ENCODE measurements at regions not wholly inside any gene's neighbourhood (a gene's known extent, or its start where the extent isn't known, plus 50 kb on each side); places are given as distances from the start of the nearest gene placed in this dataset.

- no peak for DNase-seq (ENCODE audit: extremely low spot score in 2 of 2)
- no peak for TF ChIP-seq POLR2AphosphoS5 (IDR thresholded peaks at IDR 0.05; ENCODE audit: insufficient read depth in 1 of 2, low read depth in 1 of 2)
- TF ChIP-seq POLR2A (IDR thresholded peaks at IDR 0.05) = no peak
- TF ChIP-seq CTCF (IDR thresholded peaks at IDR 0.05) = no peak
- intact Hi-C loops (cut with DNase I) = no loop called here
These were observed 127.8 kb downstream of the MAFB start for GRCh38 chr20:40561187-40561586.

GRCh38 chr20:40558212-40558611 lies 130.8 kb downstream of the MAFB start:
- no peak overlapping the region for H3K27ac ChIP-seq
- no peaks in the 10 kb centered on the region for H3K9me3 ChIP-seq
- H3K4me3 ChIP-seq = no peak overlapping the region
- no peak for DNase-seq (ENCODE audit: extremely low spot score in 2 of 2)
- no peaks in the 10 kb centered on the region for H3K27me3 ChIP-seq
- H3K36me3 ChIP-seq = no peaks in the 10 kb centered on the region
- H3K4me1 ChIP-seq = peaks cover 8% of the 10 kb centered on the region
- intact Hi-C loops (cut with DNase I) = no loop called here
- no peak for TF ChIP-seq CTCF (IDR thresholded peaks at IDR 0.05)
- TF ChIP-seq POLR2A (IDR thresholded peaks at IDR 0.05) = no peak
- no peak for TF ChIP-seq POLR2AphosphoS5 (IDR thresholded peaks at IDR 0.05; ENCODE audit: insufficient read depth in 1 of 2, low read depth in 1 of 2)

More at GRCh38 chr20:40561187-40561586, 127.8 kb downstream of the MAFB start:
- H3K36me3 ChIP-seq = no peaks in the 10 kb centered on the region
- H3K4me1 ChIP-seq = peaks cover 25% of the 10 kb centered on the region
- H3K27me3 ChIP-seq = no peaks in the 10 kb centered on the region
- no peak overlapping the region for H3K4me3 ChIP-seq
- H3K27ac ChIP-seq = no peak overlapping the region
- H3K9me3 ChIP-seq = no peaks in the 10 kb centered on the region

GRCh38 chr20:40551125-40551530 lies 137.9 kb downstream of the MAFB start:
- Histone ChIP-seq H3K27ac (no peak overlapping the region), H3K9me3 (no peaks in the 10 kb centered on the region), H3K27me3 (no peaks in the 10 kb centered on the region), H3K36me3 (no peaks in the 10 kb centered on the region), H3K4me1 (no peaks in the 10 kb centered on the region), H3K4me3 (no peak overlapping the region)
- DNase-seq (ENCODE audit: extremely low spot score in 2 of 2) = no peak
- no peak for TF ChIP-seq CTCF (IDR thresholded peaks at IDR 0.05)
- no peak for TF ChIP-seq POLR2A (IDR thresholded peaks at IDR 0.05)
- TF ChIP-seq POLR2AphosphoS5 (IDR thresholded peaks at IDR 0.05; ENCODE audit: insufficient read depth in 1 of 2, low read depth in 1 of 2) = no peak
- intact Hi-C loops (cut with DNase I) = no loop called here

GRCh38 chr20:40547483-40548091 lies 141.4 kb downstream of the MAFB start:
- DNase-seq (ENCODE audit: extremely low spot score in 2 of 2) = no peak
- Histone ChIP-seq H3K27me3 (no peaks in the 10 kb centered on the region), H3K27ac (no peak overlapping the region), H3K9me3 (no peaks in the 10 kb centered on the region), H3K4me1 (no peaks in the 10 kb centered on the region), H3K36me3 (no peaks in the 10 kb centered on the region), H3K4me3 (no peak overlapping the region)
- intact Hi-C loops (cut with DNase I) = no loop called here
- no peak for TF ChIP-seq POLR2A (IDR thresholded peaks at IDR 0.05)

GRCh38 chr20:40545478-40545877 lies 143.6 kb downstream of the MAFB start:
- Histone ChIP-seq H3K9me3 (no peaks in the 10 kb centered on the region), H3K36me3 (no peaks in the 10 kb centered on the region), H3K4me1 (no peaks in the 10 kb centered on the region), H3K4me3 (no peak overlapping the region), H3K27ac (no peak overlapping the region), H3K27me3 (no peaks in the 10 kb centered on the region)
- TF ChIP-seq POLR2A (IDR thresholded peaks at IDR 0.05) (no peak), CTCF (IDR thresholded peaks at IDR 0.05) (no peak), POLR2AphosphoS5 (IDR thresholded peaks at IDR 0.05; ENCODE audit: insufficient read depth in 1 of 2, low read depth in 1 of 2) (no peak)
- DNase-seq (ENCODE audit: extremely low spot score in 2 of 2) = no peak
- intact Hi-C loops (cut with DNase I) = no loop called here
